ENCODE measurements at regions not wholly inside any gene's neighbourhood (a gene's known extent, or its start where the extent isn't known, plus 50 kb on each side); places are given as distances from the start of the nearest gene placed in this dataset.

GRCh38 chr21:17738176-17738953 lies 80.8 kb downstream of the C21orf91 start:
- Histone ChIP-seq H3K4me3 (no peak overlapping the region), H3K4me1 (ENCODE audit: control insufficient read depth in 1 of 2, low read depth in 2 of 2) (no peaks in the 10 kb centered on the region), H3K36me3 (no peaks in the 10 kb centered on the region), H3K27me3 (replicated peaks; ENCODE audit: insufficient read depth) (no peaks in the 10 kb centered on the region), H3K9me3 (no peaks in the 10 kb centered on the region), H3K27ac (no peak overlapping the region)
- TF ChIP-seq, protein P1, sequence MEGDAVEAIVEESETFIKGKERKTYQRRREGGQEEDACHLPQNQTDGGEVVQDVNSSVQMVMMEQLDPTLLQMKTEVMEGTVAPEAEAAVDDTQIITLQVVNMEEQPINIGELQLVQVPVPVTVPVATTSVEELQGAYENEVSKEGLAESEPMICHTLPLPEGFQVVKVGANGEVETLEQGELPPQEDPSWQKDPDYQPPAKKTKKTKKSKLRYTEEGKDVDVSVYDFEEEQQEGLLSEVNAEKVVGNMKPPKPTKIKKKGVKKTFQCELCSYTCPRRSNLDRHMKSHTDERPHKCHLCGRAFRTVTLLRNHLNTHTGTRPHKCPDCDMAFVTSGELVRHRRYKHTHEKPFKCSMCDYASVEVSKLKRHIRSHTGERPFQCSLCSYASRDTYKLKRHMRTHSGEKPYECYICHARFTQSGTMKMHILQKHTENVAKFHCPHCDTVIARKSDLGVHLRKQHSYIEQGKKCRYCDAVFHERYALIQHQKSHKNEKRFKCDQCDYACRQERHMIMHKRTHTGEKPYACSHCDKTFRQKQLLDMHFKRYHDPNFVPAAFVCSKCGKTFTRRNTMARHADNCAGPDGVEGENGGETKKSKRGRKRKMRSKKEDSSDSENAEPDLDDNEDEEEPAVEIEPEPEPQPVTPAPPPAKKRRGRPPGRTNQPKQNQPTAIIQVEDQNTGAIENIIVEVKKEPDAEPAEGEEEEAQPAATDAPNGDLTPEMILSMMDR (IDR thresholded peaks at IDR 0.05), result no peak
- ATAC-seq (ENCODE audit: insufficient number of reproducible peaks, low FRiP score, low read depth), result no peak
- no peak for DNase-seq (ENCODE audit: low spot score)

GRCh38 chr21:17736072-17736471 lies 83.1 kb downstream of the C21orf91 start:
- H3K9me3 ChIP-seq, result no peaks in the 10 kb centered on the region
- ATAC-seq (ENCODE audit: insufficient number of reproducible peaks, low FRiP score, low read depth) (no peak), DNase-seq (ENCODE audit: low spot score) (no peak)
- H3K27ac ChIP-seq, result no peak overlapping the region
- no peak overlapping the region for H3K4me3 ChIP-seq
- no peaks in the 10 kb centered on the region for H3K4me1 ChIP-seq (ENCODE audit: control insufficient read depth in 1 of 2, low read depth in 2 of 2)
- no peaks in the 10 kb centered on the region for H3K27me3 ChIP-seq (replicated peaks; ENCODE audit: insufficient read depth)
- TF ChIP-seq, protein P1 (IDR thresholded peaks at IDR 0.05), result no peak
- no peaks in the 10 kb centered on the region for H3K36me3 ChIP-seq

DNA sequence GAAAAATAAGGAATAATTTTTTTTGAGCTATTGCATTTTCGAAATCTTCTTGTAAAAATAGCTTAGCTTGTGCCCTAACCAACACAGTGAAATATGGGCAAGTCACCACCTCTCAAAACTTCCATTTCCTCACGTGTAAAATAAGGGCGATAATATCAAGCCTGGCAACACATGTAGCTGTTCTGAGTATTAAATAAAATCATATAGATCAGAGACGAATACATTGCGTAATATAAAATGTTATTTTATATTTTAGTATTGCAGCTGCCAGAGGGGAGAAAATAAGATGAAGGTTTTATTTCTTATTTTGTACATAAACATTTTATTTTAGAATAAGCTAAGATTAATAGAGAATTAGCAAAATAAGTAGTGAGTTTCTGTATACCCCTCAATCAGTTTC lies 85.9 kb downstream of the C21orf91 start:
- no peak overlapping the region for H3K27ac ChIP-seq
- no peak for DNase-seq (ENCODE audit: low spot score)
- H3K4me3 ChIP-seq, result no peak overlapping the region
- no peaks in the 10 kb centered on the region for H3K36me3 ChIP-seq
- no peaks in the 10 kb centered on the region for H3K27me3 ChIP-seq (replicated peaks; ENCODE audit: insufficient read depth)
- ATAC-seq (ENCODE audit: insufficient number of reproducible peaks, low FRiP score, low read depth), result no peak
- H3K4me1 ChIP-seq (ENCODE audit: control insufficient read depth in 1 of 2, low read depth in 2 of 2), result no peaks in the 10 kb centered on the region
- TF ChIP-seq, protein P1 (IDR thresholded peaks at IDR 0.05), result no peak
- H3K9me3 ChIP-seq, result no peaks in the 10 kb centered on the region

DNA sequence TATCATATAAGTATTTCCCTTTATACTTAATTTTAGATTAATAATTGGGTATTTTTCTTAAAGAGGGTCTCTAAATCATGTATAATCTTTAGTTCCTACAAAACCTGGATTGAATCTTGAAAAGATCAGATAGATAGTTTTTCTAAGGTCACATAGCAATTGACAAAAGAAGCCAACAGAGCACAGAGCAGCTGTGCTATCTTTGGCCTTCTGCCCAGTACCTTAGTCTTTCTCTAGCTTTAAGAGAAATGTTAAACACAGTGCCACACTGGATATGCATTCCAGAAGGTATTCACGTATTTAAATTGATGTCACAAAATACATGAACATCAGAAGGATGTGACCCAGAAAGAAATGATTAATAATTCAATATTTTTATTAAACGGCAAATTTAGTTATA lies 86.8 kb downstream of the C21orf91 start:
- Histone ChIP-seq H3K4me3 (no peak overlapping the region), H3K36me3 (no peaks in the 10 kb centered on the region), H3K27ac (no peak overlapping the region), H3K27me3 (replicated peaks; ENCODE audit: insufficient read depth) (no peaks in the 10 kb centered on the region), H3K4me1 (ENCODE audit: control insufficient read depth in 1 of 2, low read depth in 2 of 2) (no peaks in the 10 kb centered on the region), H3K9me3 (no peaks in the 10 kb centered on the region)
- DNase-seq (ENCODE audit: low spot score) (no peak), ATAC-seq (ENCODE audit: insufficient number of reproducible peaks, low FRiP score, low read depth) (no peak)
- TF ChIP-seq, protein P1 (IDR thresholded peaks at IDR 0.05), result no peak

DNA sequence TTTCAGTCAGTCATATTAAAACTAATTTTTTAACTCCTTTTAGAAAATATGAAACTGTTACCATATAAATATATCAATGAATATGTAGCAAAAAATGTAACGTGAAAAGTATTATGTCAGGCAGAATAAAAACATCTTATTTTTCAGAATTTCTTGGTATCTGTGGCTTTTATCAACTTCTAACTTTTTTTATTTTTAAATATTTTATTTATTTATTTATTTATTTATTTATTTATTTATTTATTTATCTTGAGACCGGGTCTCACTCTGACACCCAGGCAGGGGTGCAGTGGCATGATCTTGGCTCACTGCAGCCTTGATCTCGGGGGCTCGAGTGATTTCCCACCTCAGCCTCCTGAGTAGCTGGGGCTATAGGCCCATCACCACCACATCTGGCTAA lies 87.6 kb downstream of the C21orf91 start:
- H3K4me1 ChIP-seq (ENCODE audit: control insufficient read depth in 1 of 2, low read depth in 2 of 2), result no peaks in the 10 kb centered on the region
- no peaks in the 10 kb centered on the region for H3K36me3 ChIP-seq
- DNase-seq (ENCODE audit: low spot score) (no peak), ATAC-seq (ENCODE audit: insufficient number of reproducible peaks, low FRiP score, low read depth) (no peak)
- no peaks in the 10 kb centered on the region for H3K27me3 ChIP-seq (replicated peaks; ENCODE audit: insufficient read depth)
- no peak overlapping the region for H3K27ac ChIP-seq
- no peak overlapping the region for H3K4me3 ChIP-seq
- H3K9me3 ChIP-seq, result no peaks in the 10 kb centered on the region
- TF ChIP-seq, protein P1 (IDR thresholded peaks at IDR 0.05), result no peak

Measured in thoracic aorta (tissue), 2 donors.